ENCODE measurements at regions not wholly inside any gene's neighbourhood (a gene's known extent, or its start where the extent isn't known, plus 50 kb on each side); places are given as distances from the start of the nearest gene placed in this dataset.

DNA sequence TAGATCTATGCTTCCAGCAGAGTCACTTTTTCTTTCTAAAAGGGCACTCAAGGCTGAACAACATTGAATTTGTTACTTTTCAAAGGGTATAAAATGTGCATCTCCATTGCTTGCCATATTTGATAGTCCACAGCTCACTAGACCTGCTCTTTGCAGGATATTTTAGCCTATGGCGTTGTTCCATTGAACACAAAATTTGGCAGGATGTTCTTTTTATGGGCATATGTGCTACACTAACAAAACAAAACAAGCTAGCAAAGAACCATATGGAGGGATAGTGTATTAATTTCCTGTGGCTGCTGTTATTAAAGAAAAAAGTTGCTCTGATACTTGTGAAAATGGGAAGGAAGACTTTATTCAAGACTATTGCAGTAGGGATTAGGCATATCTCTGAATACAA is 828.7 kb downstream of the TYW1 start:
- TF ChIP-seq CTCF (conservative IDR thresholded peaks at IDR 0.05) = no peak
- Mint-ChIP-seq H3K36me3 (no peaks in the 10 kb centered on the region), H3K9me3 (no peaks in the 10 kb centered on the region), H3K4me3 (no peak overlapping the region), H3K27ac (no peak overlapping the region), H3K4me1 (ENCODE audit: unreplicated experiment) (no peaks in the 10 kb centered on the region), H3K27me3 (peaks cover 4% of the 10 kb centered on the region)
- DNase-seq (ENCODE audit: extremely low spot score, unreplicated experiment) = no peak

- H3K4me1 Mint-ChIP-seq (ENCODE audit: unreplicated experiment) = peaks cover 7% of the 10 kb centered on the region
- no peak for DNase-seq (ENCODE audit: extremely low spot score, unreplicated experiment)
- peaks cover 11% of the 10 kb centered on the region for H3K27me3 Mint-ChIP-seq
- no peak for TF ChIP-seq CTCF (conservative IDR thresholded peaks at IDR 0.05)
- no peak overlapping the region for H3K27ac Mint-ChIP-seq
- H3K36me3 Mint-ChIP-seq = no peaks in the 10 kb centered on the region
- no peaks in the 10 kb centered on the region for H3K9me3 Mint-ChIP-seq
- no peak overlapping the region for H3K4me3 Mint-ChIP-seq
These were observed 845.3 kb downstream of the TYW1 start for GRCh38 chr7:67841896-67842295.

GRCh38 chr7:67842571-67842970 is 845.9 kb downstream of the TYW1 start:
- no peak for DNase-seq (ENCODE audit: extremely low spot score, unreplicated experiment)
- Mint-ChIP-seq H3K4me3 (no peak overlapping the region), H3K36me3 (no peaks in the 10 kb centered on the region), H3K9me3 (no peaks in the 10 kb centered on the region), H3K27me3 (peaks cover 18% of the 10 kb centered on the region), H3K27ac (no peak overlapping the region), H3K4me1 (ENCODE audit: unreplicated experiment) (peaks cover 7% of the 10 kb centered on the region)
- no peak for TF ChIP-seq CTCF (conservative IDR thresholded peaks at IDR 0.05)

DNA sequence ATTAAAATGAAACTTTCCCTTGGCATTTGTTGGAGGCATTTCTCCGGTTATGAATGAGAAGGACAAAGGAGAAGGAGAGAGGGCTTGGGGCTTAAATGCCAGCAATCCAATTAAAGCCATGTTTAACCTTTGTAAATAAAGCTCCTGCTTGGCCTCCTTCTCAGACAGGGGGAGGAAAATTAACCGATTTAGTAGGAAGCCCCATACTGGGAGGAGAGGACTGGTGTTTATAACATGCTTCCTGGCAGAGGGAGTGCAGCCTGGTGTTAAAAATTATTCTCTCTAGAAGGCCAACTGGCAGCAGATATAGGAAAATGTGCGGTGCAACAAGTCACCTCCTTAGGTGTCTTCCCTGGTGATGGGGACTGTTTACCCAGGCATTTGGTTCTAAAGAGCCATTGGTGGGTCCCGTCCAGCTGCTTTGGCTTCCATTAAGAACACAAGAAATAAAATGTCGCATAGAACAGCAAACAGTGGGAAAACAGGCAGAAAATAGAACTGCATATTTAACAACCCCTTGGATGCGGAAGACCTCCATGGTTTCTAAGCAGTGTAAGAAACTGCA is 846.5 kb downstream of the TYW1 start:
- no peak for DNase-seq (ENCODE audit: extremely low spot score, unreplicated experiment)
- no peaks in the 10 kb centered on the region for H3K36me3 Mint-ChIP-seq
- no peaks in the 10 kb centered on the region for H3K9me3 Mint-ChIP-seq
- H3K4me3 Mint-ChIP-seq = no peak overlapping the region
- no peak for TF ChIP-seq CTCF (conservative IDR thresholded peaks at IDR 0.05)
- H3K27me3 Mint-ChIP-seq = peaks cover 22% of the 10 kb centered on the region
- H3K27ac Mint-ChIP-seq = no peak overlapping the region
- H3K4me1 Mint-ChIP-seq (ENCODE audit: unreplicated experiment) = peaks cover 7% of the 10 kb centered on the region

DNA sequence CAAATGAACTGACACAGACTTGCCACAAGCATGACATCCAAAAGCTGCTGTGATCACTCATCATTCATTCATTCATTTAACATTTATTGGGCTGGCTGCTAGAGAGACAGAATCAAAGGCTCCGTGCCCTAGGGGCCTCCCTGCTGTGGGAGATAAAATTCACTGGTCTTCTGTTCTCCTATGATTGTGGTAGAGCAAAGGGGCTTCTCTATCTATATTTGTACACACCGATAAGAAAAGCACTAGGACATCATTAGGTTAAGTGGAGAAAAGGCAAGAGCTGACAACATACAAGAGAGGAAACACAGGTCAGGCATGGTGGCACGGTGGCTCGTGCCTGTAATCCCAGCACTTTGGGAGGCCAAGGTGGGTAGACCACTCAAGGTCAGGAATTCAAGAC is 847.0 kb downstream of the TYW1 start:
- TF ChIP-seq CTCF (conservative IDR thresholded peaks at IDR 0.05) = no peak
- Mint-ChIP-seq H3K27me3 (peaks cover 27% of the 10 kb centered on the region), H3K4me1 (ENCODE audit: unreplicated experiment) (peaks cover 7% of the 10 kb centered on the region), H3K9me3 (no peaks in the 10 kb centered on the region), H3K36me3 (no peaks in the 10 kb centered on the region), H3K27ac (no peak overlapping the region), H3K4me3 (no peak overlapping the region)
- no peak for DNase-seq (ENCODE audit: extremely low spot score, unreplicated experiment)

Measured in type B pancreatic cell (in vitro differentiated cells).